ENCODE measurements at regions not wholly inside any gene's neighbourhood (a gene's known extent, or its start where the extent isn't known, plus 50 kb on each side); places are given as distances from the start of the nearest gene placed in this dataset.

DNA sequence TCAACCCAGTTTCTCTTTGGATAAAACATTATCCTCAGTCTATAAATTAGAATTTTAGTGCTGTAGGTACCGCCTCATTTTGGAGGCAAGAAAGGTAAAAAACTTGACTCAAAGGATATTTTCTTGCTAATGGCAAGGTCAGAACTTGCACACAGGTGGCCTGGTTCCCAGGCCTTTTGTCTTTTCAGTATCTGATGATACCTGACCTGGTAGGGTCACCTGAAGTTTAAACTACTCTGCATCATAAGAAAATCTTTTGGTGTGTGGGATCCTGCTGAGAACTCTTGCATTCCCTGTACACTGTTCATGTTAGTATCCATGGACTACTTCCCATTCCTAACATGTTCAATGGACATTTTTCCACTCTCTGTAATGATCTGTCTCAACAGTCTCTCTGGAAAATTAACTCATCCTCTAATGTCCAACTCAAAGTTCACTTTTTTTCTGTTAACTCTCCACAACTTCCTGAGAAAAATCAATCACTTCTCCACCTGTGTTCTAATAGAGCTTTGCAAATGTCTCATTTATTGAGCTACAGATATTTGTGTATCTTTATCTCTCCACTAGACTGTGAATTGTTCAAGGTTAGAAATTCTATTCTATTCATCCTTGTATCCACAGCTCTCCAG is 317.1 kb upstream of the SOX9 start:
- TF ChIP-seq, protein P1, sequence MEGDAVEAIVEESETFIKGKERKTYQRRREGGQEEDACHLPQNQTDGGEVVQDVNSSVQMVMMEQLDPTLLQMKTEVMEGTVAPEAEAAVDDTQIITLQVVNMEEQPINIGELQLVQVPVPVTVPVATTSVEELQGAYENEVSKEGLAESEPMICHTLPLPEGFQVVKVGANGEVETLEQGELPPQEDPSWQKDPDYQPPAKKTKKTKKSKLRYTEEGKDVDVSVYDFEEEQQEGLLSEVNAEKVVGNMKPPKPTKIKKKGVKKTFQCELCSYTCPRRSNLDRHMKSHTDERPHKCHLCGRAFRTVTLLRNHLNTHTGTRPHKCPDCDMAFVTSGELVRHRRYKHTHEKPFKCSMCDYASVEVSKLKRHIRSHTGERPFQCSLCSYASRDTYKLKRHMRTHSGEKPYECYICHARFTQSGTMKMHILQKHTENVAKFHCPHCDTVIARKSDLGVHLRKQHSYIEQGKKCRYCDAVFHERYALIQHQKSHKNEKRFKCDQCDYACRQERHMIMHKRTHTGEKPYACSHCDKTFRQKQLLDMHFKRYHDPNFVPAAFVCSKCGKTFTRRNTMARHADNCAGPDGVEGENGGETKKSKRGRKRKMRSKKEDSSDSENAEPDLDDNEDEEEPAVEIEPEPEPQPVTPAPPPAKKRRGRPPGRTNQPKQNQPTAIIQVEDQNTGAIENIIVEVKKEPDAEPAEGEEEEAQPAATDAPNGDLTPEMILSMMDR (conservative IDR thresholded peaks at IDR 0.05; ENCODE audit: low read length), result no peak
- TF ChIP-seq EZH2phosphoT487 (IDR thresholded peaks at IDR 0.05; ENCODE audit: borderline replicate concordance), result no peak

Measured in Loucy (cell line).